ENCODE measurements at regions not wholly inside any gene's neighbourhood (a gene's known extent, or its start where the extent isn't known, plus 50 kb on each side); places are given as distances from the start of the nearest gene placed in this dataset.

DNA sequence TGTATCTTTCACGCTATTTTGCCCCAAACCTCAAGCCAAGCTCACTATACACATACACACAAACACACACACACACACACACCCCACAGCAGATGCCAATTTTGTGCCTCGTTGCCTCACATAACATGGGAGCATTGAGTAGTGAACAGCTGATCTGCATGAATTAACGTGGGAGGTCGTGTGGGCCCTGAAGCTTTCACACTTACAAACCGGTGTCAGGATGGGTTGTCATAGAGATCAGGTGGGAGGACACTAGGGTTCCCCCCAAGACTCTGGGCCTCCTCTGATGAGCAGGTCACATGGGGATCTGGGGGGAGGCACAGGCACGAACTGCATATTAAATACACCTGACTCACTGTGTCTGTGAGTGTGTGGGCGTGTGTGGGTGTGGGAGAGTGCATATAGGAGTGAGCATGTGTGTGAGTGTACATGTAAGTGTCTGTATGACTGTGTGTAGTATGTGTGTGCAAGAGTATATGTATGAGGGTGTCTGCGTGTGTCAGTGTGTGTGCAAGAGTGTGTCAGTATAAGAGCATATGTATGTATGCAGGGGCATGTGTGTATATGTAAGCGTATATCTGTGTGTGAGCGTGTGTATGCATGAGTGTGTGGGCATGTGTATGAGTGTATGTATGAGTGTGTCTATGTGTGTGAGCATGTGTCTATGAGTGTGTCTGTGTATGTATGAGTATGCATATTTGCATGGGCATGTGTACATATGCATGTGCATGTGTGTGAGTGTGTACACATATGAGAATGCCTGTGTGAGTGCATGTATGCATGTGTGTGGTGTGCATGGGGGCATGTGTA is 370.4 kb downstream of the PREX1 start:
- TF ChIP-seq CTCF (IDR thresholded peaks at IDR 0.05) (no peak), POLR2AphosphoS5 (IDR thresholded peaks at IDR 0.05; ENCODE audit: insufficient read depth in 1 of 2, low read depth in 1 of 2) (no peak)
